B cell (primary cell): ENCODE measurements at regions not wholly inside any gene's neighbourhood (a gene's known extent, or its start where the extent isn't known, plus 50 kb on each side); places are given as distances from the start of the nearest gene placed in this dataset.

Experiments
- ATAC-seq: fragments of 200-7000 bp; cut with Tn5 transposase; one replicate; pipeline ENCODE4 v1.10.0; 2021; ENCODE audit warnings: low read depth, mild to moderate bottlenecking, moderate number of reproducible peaks, moderate library complexity
- CTCF ChIA-PET: fragments of 350-600 bp; sonication (Branson Sonifier 250); formaldehyde crosslinking; loops from one replicate; lab custom pipeline; 2021; ENCODE audit warnings: antibody characterized with exemption, inconsistent platforms; lab: Charles Lee
- POLR2A ChIA-PET: fragments of 350-600 bp; sonication (Branson Sonifier 250); formaldehyde crosslinking; loops from one replicate; lab custom pipeline; 2021; ENCODE audit warnings: antibody characterized with exemption; lab: Charles Lee
- DNase-seq: peaks from one replicate; pipeline ENCODE4 v3.0.0; 2013
- H2AFZ ChIP-seq: 2 replicates; pipeline ENCODE4 v1.6.1; 2012; ENCODE audit warnings: mild to moderate bottlenecking, low read depth, low read length; ENCODE audit not compliant: insufficient read depth, poor library complexity, severe bottlenecking
- H3K27ac ChIP-seq, 2 donors: 1 replicate in 1 of 2; 2 replicates in 1 of 2; pipeline ENCODE4 v1.5.1; 2012 to 2013; ENCODE audit warnings: low read length in 2 of 2, mild to moderate bottlenecking in 2 of 2, moderate library complexity in 1 of 2
- H3K27me3 ChIP-seq, 4 experiments: fragments of 200-600 bp in 1 of 4; sonication (generic) in 1 of 4; replicated peaks in 1 of 4; 1 replicate in 2 of 4; 2 replicates in 2 of 4; pipeline versions ENCODE4 v1.6.1 to v1.7.0; 2013 to 2016; ENCODE audit warnings: low read length in 3 of 4, mild to moderate bottlenecking in 2 of 4, mixed read lengths in 1 of 4, moderate library complexity in 1 of 4; ENCODE audit not compliant: insufficient read depth in 4 of 4, control insufficient read depth in 3 of 4; ENCODE audit errors: control extremely low read depth in 1 of 4
- H3K36me3 ChIP-seq, 2 experiments: replicated peaks in 1 of 2; 1 replicate in 1 of 2; 2 replicates in 1 of 2; pipeline versions ENCODE4 v1.6.1 to v1.7.1; 2013; ENCODE audit warnings: low read length in 1 of 2; ENCODE audit not compliant: insufficient read depth in 2 of 2, control insufficient read depth in 1 of 2; ENCODE audit errors: control extremely low read depth in 1 of 2, extremely low read depth in 1 of 2
- H3K4me1 ChIP-seq, 2 donors: fragments of 200-600 bp in 1 of 2; sonication (generic) in 1 of 2; 1 replicate in 1 of 2; 2 replicates in 1 of 2; pipeline versions ENCODE4 v1.5.1 to v1.6.1; 2013 to 2017; ENCODE audit warnings: low read length in 2 of 2; ENCODE audit not compliant: control insufficient read depth in 2 of 2, insufficient read depth in 2 of 2
- H3K4me2 ChIP-seq: replicated peaks from 2 replicates; pipeline ENCODE3; 2012; ENCODE audit warnings: mild to moderate bottlenecking, low read depth, low read length; ENCODE audit not compliant: poor library complexity, severe bottlenecking
- H3K4me3 ChIP-seq, 5 experiments: fragments of 200-600 bp in 1 of 5; sonication (generic) in 1 of 5; 1 replicate in 3 of 5; 2 replicates in 2 of 5; pipeline versions ENCODE4 v1.5.1 to v1.7.0; 2011 to 2016; ENCODE audit warnings: low read length in 4 of 5, mild to moderate bottlenecking in 4 of 5, low read depth in 2 of 5, control low read depth in 1 of 5, moderate library complexity in 1 of 5; ENCODE audit not compliant: insufficient read depth in 1 of 5; ENCODE audit errors: control extremely low read depth in 1 of 5, extremely low read depth in 1 of 5
- H3K79me2 ChIP-seq: fragments of 200-600 bp; sonication (generic); one replicate; pipeline ENCODE4 v1.6.0; 2016; ENCODE audit warnings: low read length; ENCODE audit not compliant: control insufficient read depth, insufficient read depth
- H3K9ac ChIP-seq: fragments of 200-600 bp; sonication (generic); 2 replicates; pipeline ENCODE4 v1.6.1; 2017; ENCODE audit warnings: mild to moderate bottlenecking, low read length, moderate library complexity
- H3K9me3 ChIP-seq, 3 donors: one replicate each; pipeline versions ENCODE4 v1.6.1 to v1.7.1; 2013; ENCODE audit warnings: low read length in 2 of 3; ENCODE audit not compliant: control insufficient read depth in 2 of 3, insufficient read depth in 1 of 3; ENCODE audit errors: control extremely low read depth in 1 of 3
- H4K20me1 ChIP-seq: 2 replicates; pipeline ENCODE4 v1.6.0; 2012; ENCODE audit warnings: mild to moderate bottlenecking, low read length; ENCODE audit not compliant: insufficient read depth, control insufficient read depth, poor library complexity, severe bottlenecking
- H3K27ac Mint-ChIP-seq: one replicate; pipeline ENCODE4 v1.8.0; 2021; ENCODE audit warnings: mixed read lengths
- H3K27me3 Mint-ChIP-seq: one replicate; pipeline ENCODE4 v1.8.0; 2021; ENCODE audit warnings: mixed read lengths
- H3K4me1 Mint-ChIP-seq: one replicate; pipeline ENCODE4 v1.8.0; 2021; ENCODE audit warnings: mixed read lengths
- H3K4me3 Mint-ChIP-seq: one replicate; pipeline ENCODE4 v1.8.0; 2021; ENCODE audit warnings: mixed read lengths
- H3K9me3 Mint-ChIP-seq: one replicate; pipeline ENCODE4 v1.8.0; 2022; ENCODE audit warnings: mixed read lengths; ENCODE audit not compliant: insufficient read depth
- EZH2 ChIP-seq: IDR thresholded peaks from 2 replicates; pipeline ENCODE4 v1.6.1; 2012; ENCODE audit warnings: borderline replicate concordance, low read depth, mild to moderate bottlenecking, moderate library complexity, low read length; ENCODE audit not compliant: insufficient read depth, poor library complexity, severe bottlenecking
- WGBS: methylation state at CpG from one replicate; pipeline ENCODE4 v1.1.5; 2013; ENCODE audit warnings: missing lambda C conversion rate; ENCODE audit not compliant: insufficient coverage; 5-methylcytosine and 5-hydroxymethylcytosine counted together
- intact Hi-C: fragments of 100-400 bp; cut with micrococcal nuclease; formaldehyde crosslinking; loops from one replicate; pipeline ENCODE4 v1.10.0; 2022
- TF ChIP-seq, protein P1 (sequence below): fragments of 200-600 bp; IDR thresholded peaks from one replicate; pipeline ENCODE4 v1.8.0; 2022; ENCODE audit warnings: antibody characterized with exemption, mild to moderate bottlenecking

- ChIA-PET POLR2A (no interaction called here), CTCF (no interaction called here)
- H3K4me1 ChIP-seq, result no peaks in the 10 kb centered on the region
- no peak overlapping the region for H3K4me2 ChIP-seq
- H3K4me3 Mint-ChIP-seq, result no peak overlapping the region
- H3K27me3 ChIP-seq, result no peaks in the 10 kb centered on the region
- H3K79me2 ChIP-seq, result no peaks in the 10 kb centered on the region
- H3K36me3 ChIP-seq, result no peaks in the 10 kb centered on the region
- H3K4me3 ChIP-seq, result no peak overlapping the region
- no peak overlapping the region for H3K9ac ChIP-seq
- no peak for TF ChIP-seq EZH2
- TF ChIP-seq, protein P1, sequence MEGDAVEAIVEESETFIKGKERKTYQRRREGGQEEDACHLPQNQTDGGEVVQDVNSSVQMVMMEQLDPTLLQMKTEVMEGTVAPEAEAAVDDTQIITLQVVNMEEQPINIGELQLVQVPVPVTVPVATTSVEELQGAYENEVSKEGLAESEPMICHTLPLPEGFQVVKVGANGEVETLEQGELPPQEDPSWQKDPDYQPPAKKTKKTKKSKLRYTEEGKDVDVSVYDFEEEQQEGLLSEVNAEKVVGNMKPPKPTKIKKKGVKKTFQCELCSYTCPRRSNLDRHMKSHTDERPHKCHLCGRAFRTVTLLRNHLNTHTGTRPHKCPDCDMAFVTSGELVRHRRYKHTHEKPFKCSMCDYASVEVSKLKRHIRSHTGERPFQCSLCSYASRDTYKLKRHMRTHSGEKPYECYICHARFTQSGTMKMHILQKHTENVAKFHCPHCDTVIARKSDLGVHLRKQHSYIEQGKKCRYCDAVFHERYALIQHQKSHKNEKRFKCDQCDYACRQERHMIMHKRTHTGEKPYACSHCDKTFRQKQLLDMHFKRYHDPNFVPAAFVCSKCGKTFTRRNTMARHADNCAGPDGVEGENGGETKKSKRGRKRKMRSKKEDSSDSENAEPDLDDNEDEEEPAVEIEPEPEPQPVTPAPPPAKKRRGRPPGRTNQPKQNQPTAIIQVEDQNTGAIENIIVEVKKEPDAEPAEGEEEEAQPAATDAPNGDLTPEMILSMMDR, result no peak
- no peaks in the 10 kb centered on the region for H3K27me3 Mint-ChIP-seq
- H3K4me1 Mint-ChIP-seq, result no peaks in the 10 kb centered on the region
- ATAC-seq (no peak), DNase-seq (no peak)
- intact Hi-C loops, result no loop called here
- H3K27ac Mint-ChIP-seq, result no peak overlapping the region
- H3K9me3 ChIP-seq, result peaks cover 0 to 18% (median 3%) of the 10 kb centered on the region in 3 donors
- H4K20me1 ChIP-seq, result no peaks in the 10 kb centered on the region
- H3K27ac ChIP-seq, result no peak overlapping the region
- no peak overlapping the region for H2AFZ ChIP-seq
- peaks cover 8% of the 10 kb centered on the region for H3K9me3 Mint-ChIP-seq
- whole genome bisulfite sequencing, result 31% methylated on average over 2 of the region's 3 CpGs
These were observed 672.9 kb downstream of the HACE1 start for GRCh38 chr6:104186831-104187230.

GRCh38 chr6:104183816-104184435, 675.8 kb downstream of the HACE1 start:
- WGBS, result 60% methylated on average over 1 of the region's 3 CpGs
- H3K4me1 ChIP-seq, result no peaks in the 10 kb centered on the region
- intact Hi-C loops, result no loop called here
- no peak overlapping the region for H3K9ac ChIP-seq
- DNase-seq, result no peak
- H3K4me3 Mint-ChIP-seq, result no peak overlapping the region
- H3K9me3 Mint-ChIP-seq, result peaks cover 3% of the 10 kb centered on the region
- ATAC-seq, result no peak
- TF ChIP-seq, protein P1, result no peak
- TF ChIP-seq EZH2, result no peak
- no peak overlapping the region for H3K27ac ChIP-seq
- POLR2A ChIA-PET, result no interaction called here
- no peaks in the 10 kb centered on the region for H3K27me3 ChIP-seq
- CTCF ChIA-PET, result no interaction called here
- H2AFZ ChIP-seq, result no peak overlapping the region
- H4K20me1 ChIP-seq, result no peaks in the 10 kb centered on the region
- peaks cover 0 to 14% (median 0%) of the 10 kb centered on the region in 3 donors for H3K9me3 ChIP-seq
- no peaks in the 10 kb centered on the region for H3K79me2 ChIP-seq
- no peak overlapping the region for H3K4me2 ChIP-seq
- no peak overlapping the region for H3K27ac Mint-ChIP-seq
- no peaks in the 10 kb centered on the region for H3K27me3 Mint-ChIP-seq
- no peak overlapping the region for H3K4me3 ChIP-seq
- H3K36me3 ChIP-seq, result no peaks in the 10 kb centered on the region
- H3K4me1 Mint-ChIP-seq, result no peaks in the 10 kb centered on the region
